Trophoblast cell (in vitro differentiated cells and primary cell): ENCODE measurements at regions not wholly inside any gene's neighbourhood (a gene's known extent, or its start where the extent isn't known, plus 50 kb on each side); places are given as distances from the start of the nearest gene placed in this dataset.
"Not testable (repeated sequence)": the region's sequence is repeated elsewhere in the genome, so short reads cannot be mapped to it uniquely, and the experiment has no call there.

Experiments
- DNase-seq, 2 donors: peaks; one replicate each; pipeline ENCODE4 v3.0.0-alpha.2; 2016
- H2AFZ ChIP-seq: 2 replicates; pipeline ENCODE4 v1.6.1; 2013; ENCODE audit warnings: low read length, moderate library complexity, mild to moderate bottlenecking; ENCODE audit not compliant: insufficient read depth, poor library complexity
- H2AK5ac ChIP-seq: 2 replicates; pipeline ENCODE4 v1.6.1; 2013; ENCODE audit warnings: mild to moderate bottlenecking, low read length
- H2BK120ac ChIP-seq: 2 replicates; pipeline ENCODE4 v1.6.1; 2013; ENCODE audit warnings: low read length, mild to moderate bottlenecking, moderate library complexity; ENCODE audit not compliant: insufficient read depth, poor library complexity
- H2BK12ac ChIP-seq: 2 replicates; pipeline ENCODE4 v1.6.1; 2013; ENCODE audit warnings: mild to moderate bottlenecking, low read length, moderate library complexity
- H2BK5ac ChIP-seq: 2 replicates; pipeline ENCODE4 v1.6.1; 2013; ENCODE audit warnings: low read length, low read depth, moderate library complexity, mild to moderate bottlenecking; ENCODE audit not compliant: poor library complexity
- H3K14ac ChIP-seq: 2 replicates; pipeline ENCODE4 v1.6.1; 2013; ENCODE audit warnings: mild to moderate bottlenecking, low read length
- H3K18ac ChIP-seq: 2 replicates; pipeline ENCODE4 v1.6.1; 2013; ENCODE audit warnings: mild to moderate bottlenecking, low read length
- H3K23ac ChIP-seq: 2 replicates; pipeline ENCODE4 v1.6.1; 2013; ENCODE audit warnings: low read length
- H3K27ac ChIP-seq: 2 replicates; pipeline ENCODE4 v1.5.1; 2013; ENCODE audit warnings: low read depth, mild to moderate bottlenecking, inconsistent platforms, low read length, moderate library complexity
- H3K27me3 ChIP-seq: 2 replicates; pipeline ENCODE4 v1.6.1; 2013; ENCODE audit warnings: inconsistent platforms, mild to moderate bottlenecking, low read length, moderate library complexity; ENCODE audit not compliant: insufficient read depth
- H3K36me3 ChIP-seq, 2 experiments: 1 replicate in 1 of 2; 2 replicates in 1 of 2; pipeline ENCODE4 v1.6.1; 2013; ENCODE audit warnings: low read length in 2 of 2, mild to moderate bottlenecking in 2 of 2, moderate library complexity in 1 of 2; ENCODE audit not compliant: insufficient read depth in 2 of 2, control insufficient read depth in 1 of 2
- H3K4ac ChIP-seq: 2 replicates; pipeline ENCODE4 v1.6.1; 2013; ENCODE audit warnings: low read depth, mild to moderate bottlenecking, low read length, moderate library complexity
- H3K4me1 ChIP-seq, 2 experiments: 1 replicate in 1 of 2; 2 replicates in 1 of 2; pipeline ENCODE4 v1.6.1; 2013; ENCODE audit warnings: low read length in 2 of 2, mild to moderate bottlenecking in 2 of 2, moderate library complexity in 1 of 2; ENCODE audit not compliant: insufficient read depth in 2 of 2, control insufficient read depth in 1 of 2
- H3K4me2 ChIP-seq: 2 replicates; pipeline ENCODE4 v1.6.1; 2013; ENCODE audit warnings: inconsistent platforms, mild to moderate bottlenecking, low read length, moderate library complexity
- H3K4me3 ChIP-seq: 2 replicates; pipeline ENCODE4 v1.5.1; 2013; ENCODE audit warnings: mild to moderate bottlenecking, low read depth, low read length, inconsistent platforms
- H3K79me1 ChIP-seq: one replicate; pipeline ENCODE4 v1.6.1; 2013; ENCODE audit warnings: low read length
- H3K79me2 ChIP-seq: 2 replicates; pipeline ENCODE4 v1.6.1; 2013; ENCODE audit warnings: low read length, mild to moderate bottlenecking; ENCODE audit not compliant: control insufficient read depth, insufficient read depth, poor library complexity
- H3K9ac ChIP-seq: 2 replicates; pipeline ENCODE4 v1.6.1; 2013; ENCODE audit warnings: mild to moderate bottlenecking, low read length
- H3K9me3 ChIP-seq: 2 replicates; pipeline ENCODE4 v1.6.1; 2013; ENCODE audit warnings: low read depth, mild to moderate bottlenecking, control low read depth, inconsistent platforms, low read length; ENCODE audit not compliant: insufficient read depth
- H4K12ac ChIP-seq: 2 replicates; pipeline ENCODE4 v1.6.1; 2013; ENCODE audit warnings: low read depth, mild to moderate bottlenecking, low read length, moderate library complexity
- H4K8ac ChIP-seq: 2 replicates; pipeline ENCODE4 v1.6.1; 2013; ENCODE audit warnings: low read depth, mild to moderate bottlenecking, low read length, moderate library complexity
- H4K91ac ChIP-seq: one replicate; pipeline ENCODE4 v1.6.1; 2013; ENCODE audit warnings: low read depth, mild to moderate bottlenecking, low read length, moderate library complexity
- WGBS: extraction: QIAGEN DNeasy Blood & Tissue Kit; methylation state at CpG from one replicate; pipeline ENCODE4 v1.1.7; 2013; ENCODE audit warnings: missing lambda C conversion rate; ENCODE audit not compliant: insufficient read length, insufficient coverage; ENCODE audit errors: extremely low coverage; 5-methylcytosine and 5-hydroxymethylcytosine counted together

GRCh38 chr1:191525944-191526343, 632.3 kb upstream of the RGS18 start:
- not testable (repeated sequence) for H3K9me3 ChIP-seq, H2BK120ac ChIP-seq, H3K27me3 ChIP-seq, H3K18ac ChIP-seq, H3K4me1 ChIP-seq, H2BK5ac ChIP-seq, H3K14ac ChIP-seq, H3K79me2 ChIP-seq, H4K91ac ChIP-seq, DNase-seq, H2BK12ac ChIP-seq, H3K4me3 ChIP-seq, H3K79me1 ChIP-seq, H3K9ac ChIP-seq, H3K23ac ChIP-seq, H3K36me3 ChIP-seq, H2AK5ac ChIP-seq, H4K8ac ChIP-seq, H2AFZ ChIP-seq, H4K12ac ChIP-seq, H3K4me2 ChIP-seq, H3K27ac ChIP-seq, H3K4ac ChIP-seq
- WGBS = no CpG with 5 or more reads among the region's 5 CpGs

DNA sequence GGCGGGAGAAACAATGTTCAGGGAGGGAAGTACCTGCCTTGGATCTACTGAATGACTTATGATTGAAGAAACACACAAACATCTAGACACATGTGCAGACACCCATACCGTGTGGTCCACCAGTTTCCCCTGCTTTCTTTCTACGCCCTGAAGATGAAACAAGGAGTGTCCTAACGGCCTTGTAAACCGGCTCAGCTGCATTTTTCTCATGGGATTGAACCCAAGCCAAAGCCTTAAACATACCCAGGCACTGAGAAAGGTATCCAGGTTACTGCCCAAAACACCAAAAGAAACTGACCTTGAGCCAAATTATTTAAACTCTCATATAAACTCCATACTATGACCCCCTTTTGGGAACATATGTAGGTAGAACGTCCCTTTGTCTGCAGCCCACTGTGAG, 630.0 kb upstream of the RGS18 start:
- Histone ChIP-seq H3K4ac (no peak overlapping the region), H3K18ac (no peak overlapping the region), H4K91ac (no peak overlapping the region), H3K79me1 (no peaks in the 10 kb centered on the region), H2AK5ac (no peak overlapping the region), H3K23ac (no peak overlapping the region), H2BK5ac (no peak overlapping the region), H2AFZ (no peak overlapping the region), H2BK120ac (no peak overlapping the region), H3K4me1 (peaks cover 0 to 3% of the 10 kb centered on the region in 2 experiments), H3K14ac (no peak overlapping the region), H3K9ac (no peak overlapping the region), H4K8ac (no peak overlapping the region), H3K79me2 (no peaks in the 10 kb centered on the region), H3K27ac (no peak overlapping the region), H3K4me3 (no peak overlapping the region), H4K12ac (no peak overlapping the region), H2BK12ac (no peak overlapping the region), H3K36me3 (no peaks in the 10 kb centered on the region), H3K9me3 (no peaks in the 10 kb centered on the region), H3K4me2 (no peak overlapping the region), H3K27me3 (no peaks in the 10 kb centered on the region)
- WGBS = no CpG with 5 or more reads among the region's 6 CpGs
- DNase-seq = no peak

- H2BK5ac ChIP-seq = no peak overlapping the region
- no peak overlapping the region for H3K14ac ChIP-seq
- no peaks in the 10 kb centered on the region for H3K9me3 ChIP-seq
- peaks cover 0 to 3% of the 10 kb centered on the region in 2 experiments for H3K4me1 ChIP-seq
- no peak overlapping the region for H4K91ac ChIP-seq
- no peak overlapping the region for H3K18ac ChIP-seq
- no peaks in the 10 kb centered on the region for H3K27me3 ChIP-seq
- H3K23ac ChIP-seq = no peak overlapping the region
- H4K12ac ChIP-seq = no peak overlapping the region
- no peak overlapping the region for H2AFZ ChIP-seq
- no peak overlapping the region for H2AK5ac ChIP-seq
- H3K4me3 ChIP-seq = no peak overlapping the region
- no peak overlapping the region for H3K27ac ChIP-seq
- H3K79me1 ChIP-seq = no peaks in the 10 kb centered on the region
- H3K4ac ChIP-seq = no peak overlapping the region
- DNase-seq = no peak
- no peaks in the 10 kb centered on the region for H3K36me3 ChIP-seq
- no peak overlapping the region for H4K8ac ChIP-seq
- no peak overlapping the region for H2BK12ac ChIP-seq
- no peak overlapping the region for H3K9ac ChIP-seq
- no peak overlapping the region for H2BK120ac ChIP-seq
- H3K4me2 ChIP-seq = no peak overlapping the region
- no peaks in the 10 kb centered on the region for H3K79me2 ChIP-seq
Observed at GRCh38 chr1:191530928-191531327, 627.3 kb upstream of the RGS18 start.

DNA sequence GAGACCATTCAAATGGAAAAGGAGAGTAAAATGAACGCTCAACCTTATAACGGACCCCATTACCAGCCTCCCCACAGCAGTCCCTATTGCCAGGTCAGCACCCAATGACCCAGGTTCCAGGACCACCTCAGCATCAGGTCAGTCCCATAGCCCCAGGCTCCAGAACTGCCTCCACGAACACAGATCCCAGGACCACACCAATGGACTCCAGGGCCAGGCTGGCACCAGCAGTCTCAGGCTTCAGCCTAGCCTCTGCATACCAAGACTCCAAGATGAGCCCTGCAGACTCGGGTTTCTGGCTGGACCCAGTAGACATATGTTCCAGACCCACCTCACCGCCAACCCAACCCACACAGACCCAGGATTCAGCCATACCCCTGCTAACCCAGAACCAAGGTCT, 625.0 kb upstream of the RGS18 start:
- no peak overlapping the region for H3K9ac ChIP-seq
- no CpG with 5 or more reads among the region's 5 CpGs for WGBS

More for the DNA sequence above, 625.0 kb upstream of the RGS18 start:
- H3K79me1 ChIP-seq = no peaks in the 10 kb centered on the region
- no peak overlapping the region for H2AK5ac ChIP-seq
- DNase-seq = no peak
- H4K8ac ChIP-seq = no peak overlapping the region
- H2AFZ ChIP-seq = no peak overlapping the region
- no peak overlapping the region for H3K23ac ChIP-seq
- no peak overlapping the region for H2BK12ac ChIP-seq
- no peaks in the 10 kb centered on the region for H3K79me2 ChIP-seq
- H3K18ac ChIP-seq = no peak overlapping the region
- H2BK120ac ChIP-seq = no peak overlapping the region
- H3K27me3 ChIP-seq = no peaks in the 10 kb centered on the region
- no peak overlapping the region for H3K27ac ChIP-seq
- H3K4me3 ChIP-seq = no peak overlapping the region
- H3K14ac ChIP-seq = no peak overlapping the region
- H3K4me1 ChIP-seq = peaks cover 0 to 2% of the 10 kb centered on the region in 2 experiments
- no peaks in the 10 kb centered on the region for H3K36me3 ChIP-seq
- H2BK5ac ChIP-seq = no peak overlapping the region
- no peak overlapping the region for H3K4ac ChIP-seq
- H4K91ac ChIP-seq = no peak overlapping the region
- H3K9me3 ChIP-seq = no peaks in the 10 kb centered on the region
- no peak overlapping the region for H4K12ac ChIP-seq
- no peak overlapping the region for H3K4me2 ChIP-seq
